Naive thymus-derived CD4-positive, alpha-beta T cell (primary cell): ENCODE measurements at regions not wholly inside any gene's neighbourhood (a gene's known extent, or its start where the extent isn't known, plus 50 kb on each side); places are given as distances from the start of the nearest gene placed in this dataset.
A peak's percentile ranks its signal among the peaks of the same experiment; 100 is the strongest.

Experiments used
- ATAC-seq: fragments of 150-1000 bp; cut with Tn5 transposase; 2 replicates; pipeline ENCODE4 v1.10.0; 2021; ENCODE audit warnings: mild to moderate bottlenecking, moderate library complexity
- CTCF ChIA-PET: fragments of 350-600 bp; sonication (Branson Sonifier 250); formaldehyde crosslinking; loops from one replicate; lab custom pipeline; 2021; ENCODE audit warnings: antibody characterized with exemption; lab: Charles Lee
- POLR2A ChIA-PET: fragments of 350-600 bp; sonication (Branson Sonifier 250); formaldehyde crosslinking; loops from one replicate; lab custom pipeline; 2021; ENCODE audit warnings: antibody characterized with exemption, inconsistent platforms; lab: Charles Lee
- DNase-seq, 9 donors: peaks; one replicate each; pipeline versions ENCODE4 v3.0.0 to v3.0.0-alpha.2; 2020 to 2022; ENCODE audit warnings: mixed read lengths in 1 of 9
- H3K27ac ChIP-seq: one replicate; pipeline ENCODE4 v1.7.0; 2013; ENCODE audit warnings: mild to moderate bottlenecking, low read depth, low read length, moderate library complexity
- H3K27me3 ChIP-seq, 2 donors: one replicate each; pipeline ENCODE4 v1.7.0; 2013; ENCODE audit warnings: low read length in 2 of 2, mild to moderate bottlenecking in 2 of 2, moderate library complexity in 2 of 2; ENCODE audit not compliant: control insufficient read depth in 2 of 2, insufficient read depth in 2 of 2
- H3K36me3 ChIP-seq, 3 experiments: 1 replicate in 2 of 3; 2 replicates in 1 of 3; pipeline ENCODE4 v1.7.0; 2013; ENCODE audit warnings: low read length in 3 of 3, mild to moderate bottlenecking in 3 of 3, moderate library complexity in 1 of 3; ENCODE audit not compliant: insufficient read depth in 3 of 3, control insufficient read depth in 2 of 3
- H3K4me1 ChIP-seq, 2 donors: one replicate each; pipeline ENCODE4 v1.7.0; 2013; ENCODE audit warnings: low read length in 2 of 2, mild to moderate bottlenecking in 2 of 2, moderate library complexity in 1 of 2; ENCODE audit not compliant: control insufficient read depth in 2 of 2, insufficient read depth in 2 of 2
- H3K4me3 ChIP-seq: 2 replicates; pipeline ENCODE4 v1.7.0; 2013; ENCODE audit warnings: mild to moderate bottlenecking, low read length
- H3K9me3 ChIP-seq, 3 experiments: 1 replicate in 2 of 3; 2 replicates in 1 of 3; pipeline ENCODE4 v1.7.0; 2013; ENCODE audit warnings: low read length in 3 of 3; ENCODE audit not compliant: control insufficient read depth in 2 of 3
- H3K27ac Mint-ChIP-seq, 9 donors: one replicate each; pipeline ENCODE4 v1.8.0; 2020 to 2022; ENCODE audit warnings: mixed read lengths in 9 of 9, mild to moderate bottlenecking in 8 of 9, moderate library complexity in 5 of 9, inconsistent platforms in 2 of 9
- H3K27me3 Mint-ChIP-seq, 5 donors: one replicate each; pipeline ENCODE4 v1.8.0; 2021 to 2022; ENCODE audit warnings: mixed read lengths in 5 of 5, mild to moderate bottlenecking in 1 of 5
- H3K36me3 Mint-ChIP-seq, 5 donors: one replicate each; pipeline ENCODE4 v1.8.0; 2020 to 2022; ENCODE audit warnings: mixed read lengths in 5 of 5, mild to moderate bottlenecking in 3 of 5, inconsistent platforms in 1 of 5
- H3K4me1 Mint-ChIP-seq, 7 donors: one replicate each; pipeline ENCODE4 v1.8.0; 2020 to 2022; ENCODE audit warnings: mixed read lengths in 7 of 7, mild to moderate bottlenecking in 3 of 7, inconsistent platforms in 1 of 7
- H3K4me3 Mint-ChIP-seq, 10 donors: one replicate each; pipeline ENCODE4 v1.8.0; 2020 to 2022; ENCODE audit warnings: mild to moderate bottlenecking in 10 of 10, mixed read lengths in 10 of 10, moderate library complexity in 6 of 10, inconsistent platforms in 2 of 10
- H3K9me3 Mint-ChIP-seq, 11 donors: one replicate each; pipeline ENCODE4 v1.8.0; 2020 to 2022; ENCODE audit warnings: mixed read lengths in 11 of 11, mild to moderate bottlenecking in 4 of 11, inconsistent platforms in 1 of 11, moderate library complexity in 1 of 11
- intact Hi-C, 2 donors: fragments of 100-400 bp; cut with micrococcal nuclease; formaldehyde crosslinking; loops; one replicate each; pipeline ENCODE4 v1.15.1; 2023

DNA sequence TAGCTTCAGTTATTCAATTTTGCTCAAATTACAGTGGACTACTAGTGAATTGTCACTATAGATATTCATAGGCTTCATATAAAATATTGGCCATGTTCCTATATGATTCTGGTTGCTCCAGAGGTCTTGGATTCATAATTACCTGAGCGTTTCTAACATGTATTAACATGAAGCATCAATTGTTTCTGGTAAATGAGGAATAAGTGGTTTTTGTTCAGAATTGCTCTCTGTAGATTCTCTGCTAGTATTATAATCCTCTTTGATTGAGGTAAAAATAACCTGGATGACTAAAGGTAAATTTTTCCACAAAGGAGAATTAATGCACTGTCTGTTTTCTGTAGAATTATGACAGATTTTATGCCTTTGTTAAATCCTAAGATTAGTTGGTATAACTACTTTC is 258.1 kb upstream of the CNTN6 start:
- POLR2A ChIA-PET, result no interaction called here
- no peaks in the 10 kb centered on the region for H3K27me3 Mint-ChIP-seq
- no peaks in the 10 kb centered on the region for H3K4me1 ChIP-seq

DNA sequence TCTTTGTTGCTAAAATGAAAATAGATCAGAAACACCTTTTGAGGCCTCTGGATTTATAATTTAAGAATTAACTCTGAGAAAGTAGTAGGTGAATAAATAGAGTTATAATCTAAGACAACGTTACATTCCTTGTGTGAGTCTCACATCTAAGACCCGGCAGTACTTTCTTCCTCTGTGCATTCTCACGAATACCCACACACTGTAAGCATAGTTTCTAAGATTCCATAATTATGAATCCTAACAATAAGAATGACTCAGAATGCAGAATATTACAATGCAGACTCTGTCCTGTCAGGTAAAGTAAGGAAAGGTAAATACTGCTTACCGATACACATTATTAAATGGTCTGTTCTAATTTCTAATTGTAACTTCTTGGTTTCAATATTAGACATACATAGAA is 257.7 kb upstream of the CNTN6 start:
- H3K36me3 Mint-ChIP-seq, result no peaks in the 10 kb centered on the region
- no peak overlapping the region for H3K4me3 Mint-ChIP-seq
- intact Hi-C loops, result no loop called here
- no peak for DNase-seq
- H3K9me3 Mint-ChIP-seq, result peaks cover 1 to 22% (median 6%) of the 10 kb centered on the region in 11 donors
- Histone ChIP-seq H3K36me3 (no peaks in the 10 kb centered on the region), H3K4me1 (no peaks in the 10 kb centered on the region), H3K9me3 (no peaks in the 10 kb centered on the region), H3K27me3 (no peaks in the 10 kb centered on the region), H3K4me3 (no peak overlapping the region), H3K27ac (no peak overlapping the region)
- H3K27ac Mint-ChIP-seq, result no peak overlapping the region
- ChIA-PET CTCF (no interaction called here), POLR2A (no interaction called here)
- H3K27me3 Mint-ChIP-seq, result no peaks in the 10 kb centered on the region
- H3K4me1 Mint-ChIP-seq, result no peaks in the 10 kb centered on the region
- no peak for ATAC-seq

More for the DNA sequence above, 258.1 kb upstream of the CNTN6 start:
- H3K36me3 ChIP-seq, result no peaks in the 10 kb centered on the region
- Mint-ChIP-seq H3K4me1 (no peaks in the 10 kb centered on the region), H3K4me3 (no peak overlapping the region), H3K9me3 (peaks cover 1 to 22% (median 6%) of the 10 kb centered on the region in 11 donors), H3K27ac (no peak overlapping the region), H3K36me3 (no peaks in the 10 kb centered on the region)
- intact Hi-C loops, result no loop called here
- DNase-seq (no peak), ATAC-seq (no peak)
- CTCF ChIA-PET, result no interaction called here
- H3K27me3 ChIP-seq, result no peaks in the 10 kb centered on the region
- no peaks in the 10 kb centered on the region for H3K9me3 ChIP-seq
- H3K27ac ChIP-seq, result no peak overlapping the region
- no peak overlapping the region for H3K4me3 ChIP-seq

DNA sequence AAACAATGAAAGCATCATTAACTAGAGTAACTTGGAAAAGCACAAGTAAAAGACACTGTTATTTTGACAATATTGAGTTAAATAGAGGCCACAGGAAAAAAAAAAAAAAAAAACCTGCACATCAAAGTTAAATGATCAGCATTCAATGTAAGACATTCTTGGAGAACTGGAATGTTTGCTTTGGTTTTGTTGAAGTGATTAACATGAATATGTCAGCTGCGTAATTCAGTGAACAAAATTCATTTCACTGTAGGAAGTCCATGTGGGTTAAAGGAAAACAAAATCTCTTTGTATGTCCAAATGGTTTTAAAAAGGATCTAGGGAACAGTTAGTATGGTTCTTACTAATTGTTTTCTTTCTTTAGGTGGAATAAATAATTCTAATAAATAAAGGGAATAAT is 252.8 kb upstream of the CNTN6 start:
- no peaks in the 10 kb centered on the region for H3K36me3 Mint-ChIP-seq
- H3K4me3 Mint-ChIP-seq, result no peak overlapping the region
- Histone ChIP-seq H3K4me3 (no peak overlapping the region), H3K27ac (no peak overlapping the region), H3K4me1 (no peaks in the 10 kb centered on the region), H3K36me3 (no peaks in the 10 kb centered on the region), H3K27me3 (no peaks in the 10 kb centered on the region), H3K9me3 (no peaks in the 10 kb centered on the region)
- H3K27me3 Mint-ChIP-seq, result no peaks in the 10 kb centered on the region
- H3K9me3 Mint-ChIP-seq, result peaks cover 0 to 15% (median 0%) of the 10 kb centered on the region in 11 donors
- intact Hi-C loops, result no loop called here
- ATAC-seq (no peak), DNase-seq (no peak)
- ChIA-PET CTCF (no interaction called here), POLR2A (no interaction called here)
- no peak overlapping the region for H3K27ac Mint-ChIP-seq
- H3K4me1 Mint-ChIP-seq, result no peaks in the 10 kb centered on the region

DNA sequence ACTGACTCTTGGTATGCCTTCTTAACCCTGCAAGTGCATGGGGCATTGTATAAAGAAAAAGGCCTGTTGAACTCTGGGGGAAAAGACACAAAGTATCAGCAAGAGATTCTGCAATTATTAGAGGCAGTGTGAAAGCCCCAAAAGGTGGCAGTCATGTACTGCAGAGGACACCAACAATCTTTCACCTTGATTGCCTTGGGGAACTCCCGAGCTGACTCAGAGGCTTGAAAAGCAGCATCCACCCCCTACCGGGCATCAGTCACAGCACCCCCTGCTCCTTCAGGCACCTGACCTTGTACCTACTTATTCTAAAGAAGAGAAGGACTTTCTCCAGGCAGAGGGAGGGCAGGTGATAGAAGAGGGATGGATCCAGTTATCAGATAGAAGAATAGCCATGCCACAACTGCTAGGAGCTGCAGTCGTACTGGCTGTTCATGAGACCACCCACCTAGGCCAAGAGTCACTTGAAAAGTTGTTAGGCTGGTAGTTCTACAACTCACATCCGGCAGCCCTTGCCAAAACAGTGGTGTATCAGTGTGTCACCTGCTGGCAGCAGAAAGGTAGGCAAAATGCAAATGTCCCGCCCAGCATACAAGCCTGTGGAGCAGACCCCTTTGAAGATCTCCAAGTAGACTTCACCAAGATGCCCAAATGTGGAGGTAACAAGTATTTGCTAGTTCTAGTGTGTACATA is 241.6 kb upstream of the CNTN6 start:
- peaks cover 0 to 9% (median 0%) of the 10 kb centered on the region in 11 donors for H3K9me3 Mint-ChIP-seq
- Histone ChIP-seq H3K27me3 (no peaks in the 10 kb centered on the region), H3K27ac (no peak overlapping the region), H3K36me3 (no peaks in the 10 kb centered on the region), H3K4me1 (no peaks in the 10 kb centered on the region), H3K9me3 (peaks cover 0 to 3% (median 0%) of the 10 kb centered on the region in 3 experiments), H3K4me3 (no peak overlapping the region)
- H3K4me1 Mint-ChIP-seq, result no peaks in the 10 kb centered on the region
- no peak overlapping the region for H3K4me3 Mint-ChIP-seq
- DNase-seq (no peak), ATAC-seq (no peak)
- intact Hi-C loops, result no loop called here
- ChIA-PET POLR2A (no interaction called here), CTCF (no interaction called here)
- H3K27me3 Mint-ChIP-seq, result no peaks in the 10 kb centered on the region
- no peak overlapping the region for H3K27ac Mint-ChIP-seq
- no peaks in the 10 kb centered on the region for H3K36me3 Mint-ChIP-seq

DNA sequence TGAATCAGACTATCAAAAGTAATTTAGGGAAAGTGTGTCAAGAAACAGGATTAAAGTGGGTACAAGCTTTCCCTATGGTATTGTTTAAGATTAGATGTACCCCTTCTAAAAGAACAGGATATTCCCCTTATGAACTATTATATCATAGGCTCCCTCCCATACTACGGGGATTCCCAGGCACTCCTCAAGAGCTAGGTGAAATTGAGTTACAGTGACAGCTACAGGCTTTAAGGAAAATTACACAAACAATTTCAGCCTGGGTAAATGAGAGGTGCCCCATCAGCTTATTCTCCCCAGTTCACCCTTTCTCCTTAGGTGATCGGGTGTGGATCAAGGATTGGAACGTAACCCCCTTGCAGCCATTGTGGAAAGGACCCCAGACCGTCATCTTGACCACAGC is 240.8 kb upstream of the CNTN6 start:
- DNase-seq (no peak), ATAC-seq (no peak)
- H3K27ac ChIP-seq, result no peak overlapping the region
- ChIA-PET POLR2A (no interaction called here), CTCF (no interaction called here)
- peaks cover 0 to 3% (median 0%) of the 10 kb centered on the region in 3 experiments for H3K9me3 ChIP-seq
- no peak overlapping the region for H3K27ac Mint-ChIP-seq
- H3K4me3 Mint-ChIP-seq, result no peak overlapping the region
- no peaks in the 10 kb centered on the region for H3K27me3 ChIP-seq
- intact Hi-C loops, result no loop called here
- H3K36me3 ChIP-seq, result no peaks in the 10 kb centered on the region
- H3K36me3 Mint-ChIP-seq, result no peaks in the 10 kb centered on the region
- no peaks in the 10 kb centered on the region for H3K27me3 Mint-ChIP-seq
- no peaks in the 10 kb centered on the region for H3K4me1 Mint-ChIP-seq
- H3K4me1 ChIP-seq, result no peaks in the 10 kb centered on the region
- H3K9me3 Mint-ChIP-seq, result peaks cover 0 to 9% (median 0%) of the 10 kb centered on the region in 11 donors
- no peak overlapping the region for H3K4me3 ChIP-seq

DNA sequence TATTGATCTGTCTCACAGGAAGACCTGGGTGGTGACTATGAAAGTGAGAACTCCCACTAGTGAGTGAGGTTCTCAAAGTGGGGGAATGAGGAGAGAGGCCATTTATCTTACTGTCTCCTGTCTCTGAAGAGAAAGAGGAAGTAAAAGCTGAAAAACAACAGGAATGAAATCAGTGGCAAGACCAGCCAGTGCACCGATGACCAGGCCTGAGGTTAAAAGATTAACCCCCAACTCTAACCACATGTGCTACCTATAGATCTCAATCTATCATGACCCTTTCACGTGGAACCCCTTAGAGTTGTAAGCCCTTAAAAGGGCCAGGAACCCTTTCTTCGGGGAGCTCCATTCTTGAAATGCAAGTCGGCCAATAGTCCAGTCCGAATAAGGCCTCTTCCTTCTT is 239.3 kb upstream of the CNTN6 start:
- Histone ChIP-seq H3K36me3 (no peaks in the 10 kb centered on the region), H3K27ac (no peak overlapping the region), H3K9me3 (peaks cover 0 to 3% (median 0%) of the 10 kb centered on the region in 3 experiments), H3K4me3 (no peak overlapping the region), H3K27me3 (no peaks in the 10 kb centered on the region), H3K4me1 (no peaks in the 10 kb centered on the region)
- Mint-ChIP-seq H3K9me3 (peaks cover 0 to 8% (median 0%) of the 10 kb centered on the region in 11 donors), H3K4me3 (peak overlapping the region in 1 of 10 donors; percentile 16), H3K36me3 (no peaks in the 10 kb centered on the region), H3K27ac (no peak overlapping the region), H3K4me1 (no peaks in the 10 kb centered on the region), H3K27me3 (no peaks in the 10 kb centered on the region)
- intact Hi-C loops, result no loop called here
- ChIA-PET POLR2A (no interaction called here), CTCF (no interaction called here)
- no peak for ATAC-seq
- no peak for DNase-seq

DNA sequence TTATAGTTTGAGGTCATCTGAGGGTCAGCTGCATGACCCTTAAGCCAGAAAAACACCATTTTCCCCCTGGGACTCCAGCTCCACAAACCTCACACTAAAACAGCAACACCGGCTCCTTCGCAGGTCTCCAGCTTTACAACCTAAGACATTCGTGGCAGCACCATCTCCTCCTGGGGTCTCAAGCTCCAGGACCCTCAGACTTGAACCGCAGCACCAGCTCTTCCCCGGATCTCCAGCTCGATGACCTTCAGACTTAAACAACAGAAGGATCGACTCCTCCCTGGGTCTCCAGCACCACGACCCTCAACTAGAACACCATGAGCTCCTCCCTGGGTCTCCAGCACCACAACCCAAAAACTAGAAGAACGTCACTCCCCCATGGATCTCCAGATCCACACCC is 233.7 kb upstream of the CNTN6 start:
- ATAC-seq, result no peak
- ChIA-PET POLR2A (no interaction called here), CTCF (no interaction called here)
- H3K36me3 ChIP-seq, result no peaks in the 10 kb centered on the region
- intact Hi-C loops, result no loop called here
- H3K9me3 Mint-ChIP-seq, result peaks cover 0 to 5% (median 0%) of the 10 kb centered on the region in 11 donors
- H3K4me1 Mint-ChIP-seq, result no peaks in the 10 kb centered on the region
- peaks cover 0 to 4% (median 0%) of the 10 kb centered on the region in 5 donors for H3K36me3 Mint-ChIP-seq
- no peak overlapping the region for H3K27ac ChIP-seq
- H3K4me3 ChIP-seq, result no peak overlapping the region
- no peaks in the 10 kb centered on the region for H3K27me3 Mint-ChIP-seq
- no peak for DNase-seq
- H3K9me3 ChIP-seq, result no peaks in the 10 kb centered on the region
- no peaks in the 10 kb centered on the region for H3K4me1 ChIP-seq
- H3K4me3 Mint-ChIP-seq, result no peak overlapping the region
- H3K27me3 ChIP-seq, result no peaks in the 10 kb centered on the region
- H3K27ac Mint-ChIP-seq, result no peak overlapping the region
